Panc1 (cell line): ENCODE measurements at regions not wholly inside any gene's neighbourhood (a gene's known extent, or its start where the extent isn't known, plus 50 kb on each side); places are given as distances from the start of the nearest gene placed in this dataset.

Experiments
- TF ChIP-seq, protein P1 (sequence below): fragments of 450-650 bp; IDR thresholded peaks from 2 replicates; pipeline ENCODE4 v1.5.1; 2017; ENCODE audit warnings: mild to moderate bottlenecking
- TF ChIP-seq, protein P2 (sequence below), 2 experiments: IDR thresholded peaks; 2 replicates each; pipeline ENCODE4 v1.6.1; 2011 to 2012; ENCODE audit warnings: low read depth in 2 of 2, control low read depth in 1 of 2, low read length in 1 of 2, mild to moderate bottlenecking in 1 of 2, moderate library complexity in 1 of 2; ENCODE audit not compliant: insufficient read depth in 1 of 2

DNA sequence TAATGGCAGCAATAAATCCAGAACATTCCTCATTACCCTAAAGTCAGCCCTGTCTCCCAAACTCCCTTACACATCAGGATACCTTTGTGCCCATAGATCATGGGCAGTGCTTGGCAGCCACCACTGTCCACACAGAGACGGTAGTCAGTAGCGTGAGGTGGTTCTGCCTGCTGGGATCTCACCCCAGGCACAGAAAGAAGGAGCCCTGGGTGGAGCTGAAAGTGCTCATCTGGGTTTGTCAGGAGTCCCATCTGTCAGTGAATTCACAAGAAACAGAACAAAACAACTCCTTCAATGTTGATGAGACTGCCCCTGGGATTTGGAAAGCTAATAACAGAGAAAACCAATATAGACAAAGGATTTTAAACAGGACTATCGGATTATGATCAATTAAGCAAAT, 90.2 kb upstream of the PRSS58 start:
- TF ChIP-seq, protein P1, sequence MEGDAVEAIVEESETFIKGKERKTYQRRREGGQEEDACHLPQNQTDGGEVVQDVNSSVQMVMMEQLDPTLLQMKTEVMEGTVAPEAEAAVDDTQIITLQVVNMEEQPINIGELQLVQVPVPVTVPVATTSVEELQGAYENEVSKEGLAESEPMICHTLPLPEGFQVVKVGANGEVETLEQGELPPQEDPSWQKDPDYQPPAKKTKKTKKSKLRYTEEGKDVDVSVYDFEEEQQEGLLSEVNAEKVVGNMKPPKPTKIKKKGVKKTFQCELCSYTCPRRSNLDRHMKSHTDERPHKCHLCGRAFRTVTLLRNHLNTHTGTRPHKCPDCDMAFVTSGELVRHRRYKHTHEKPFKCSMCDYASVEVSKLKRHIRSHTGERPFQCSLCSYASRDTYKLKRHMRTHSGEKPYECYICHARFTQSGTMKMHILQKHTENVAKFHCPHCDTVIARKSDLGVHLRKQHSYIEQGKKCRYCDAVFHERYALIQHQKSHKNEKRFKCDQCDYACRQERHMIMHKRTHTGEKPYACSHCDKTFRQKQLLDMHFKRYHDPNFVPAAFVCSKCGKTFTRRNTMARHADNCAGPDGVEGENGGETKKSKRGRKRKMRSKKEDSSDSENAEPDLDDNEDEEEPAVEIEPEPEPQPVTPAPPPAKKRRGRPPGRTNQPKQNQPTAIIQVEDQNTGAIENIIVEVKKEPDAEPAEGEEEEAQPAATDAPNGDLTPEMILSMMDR: no peak
- TF ChIP-seq, protein P2, sequence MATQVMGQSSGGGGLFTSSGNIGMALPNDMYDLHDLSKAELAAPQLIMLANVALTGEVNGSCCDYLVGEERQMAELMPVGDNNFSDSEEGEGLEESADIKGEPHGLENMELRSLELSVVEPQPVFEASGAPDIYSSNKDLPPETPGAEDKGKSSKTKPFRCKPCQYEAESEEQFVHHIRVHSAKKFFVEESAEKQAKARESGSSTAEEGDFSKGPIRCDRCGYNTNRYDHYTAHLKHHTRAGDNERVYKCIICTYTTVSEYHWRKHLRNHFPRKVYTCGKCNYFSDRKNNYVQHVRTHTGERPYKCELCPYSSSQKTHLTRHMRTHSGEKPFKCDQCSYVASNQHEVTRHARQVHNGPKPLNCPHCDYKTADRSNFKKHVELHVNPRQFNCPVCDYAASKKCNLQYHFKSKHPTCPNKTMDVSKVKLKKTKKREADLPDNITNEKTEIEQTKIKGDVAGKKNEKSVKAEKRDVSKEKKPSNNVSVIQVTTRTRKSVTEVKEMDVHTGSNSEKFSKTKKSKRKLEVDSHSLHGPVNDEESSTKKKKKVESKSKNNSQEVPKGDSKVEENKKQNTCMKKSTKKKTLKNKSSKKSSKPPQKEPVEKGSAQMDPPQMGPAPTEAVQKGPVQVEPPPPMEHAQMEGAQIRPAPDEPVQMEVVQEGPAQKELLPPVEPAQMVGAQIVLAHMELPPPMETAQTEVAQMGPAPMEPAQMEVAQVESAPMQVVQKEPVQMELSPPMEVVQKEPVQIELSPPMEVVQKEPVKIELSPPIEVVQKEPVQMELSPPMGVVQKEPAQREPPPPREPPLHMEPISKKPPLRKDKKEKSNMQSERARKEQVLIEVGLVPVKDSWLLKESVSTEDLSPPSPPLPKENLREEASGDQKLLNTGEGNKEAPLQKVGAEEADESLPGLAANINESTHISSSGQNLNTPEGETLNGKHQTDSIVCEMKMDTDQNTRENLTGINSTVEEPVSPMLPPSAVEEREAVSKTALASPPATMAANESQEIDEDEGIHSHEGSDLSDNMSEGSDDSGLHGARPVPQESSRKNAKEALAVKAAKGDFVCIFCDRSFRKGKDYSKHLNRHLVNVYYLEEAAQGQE (IDR thresholded peaks at IDR 0.05; ENCODE audit: insufficient read depth in 1 of 2, low read depth in 2 of 2, low read length in 1 of 2): no peak
